H9 (cell line): ENCODE measurements at regions not wholly inside any gene's neighbourhood (a gene's known extent, or its start where the extent isn't known, plus 50 kb on each side); places are given as distances from the start of the nearest gene placed in this dataset.

Experiments
- DNase-seq: peaks from one replicate; pipeline ENCODE4 v3.0.0-alpha.2; 2017
- H2AFZ ChIP-seq: one replicate; pipeline ENCODE4 v1.6.1; 2013; ENCODE audit warnings: mild to moderate bottlenecking, low read length, control low read depth, moderate library complexity
- H2AK5ac ChIP-seq: 2 replicates; pipeline ENCODE4 v1.6.1; 2013; ENCODE audit warnings: low read length, control low read depth, mixed read lengths; ENCODE audit not compliant: insufficient read length
- H2BK120ac ChIP-seq: one replicate; pipeline ENCODE4 v1.6.1; 2013; ENCODE audit warnings: low read depth, mild to moderate bottlenecking, low read length, control low read depth, inconsistent platforms; ENCODE audit not compliant: poor library complexity, severe bottlenecking
- H2BK12ac ChIP-seq: 2 replicates; pipeline ENCODE4 v1.6.1; 2013; ENCODE audit warnings: low read length, control low read depth, mixed read lengths, low read depth; ENCODE audit not compliant: insufficient read length
- H2BK15ac ChIP-seq: 2 replicates; pipeline ENCODE4 v1.6.1; 2013; ENCODE audit warnings: low read depth, low read length, control low read depth
- H2BK20ac ChIP-seq: one replicate; pipeline ENCODE4 v1.6.1; 2013; ENCODE audit warnings: low read depth, mild to moderate bottlenecking, low read length, control low read depth, inconsistent platforms; ENCODE audit not compliant: poor library complexity, severe bottlenecking
- H2BK5ac ChIP-seq: 2 replicates; pipeline ENCODE4 v1.6.1; 2013; ENCODE audit warnings: low read length, control low read depth, mixed read lengths; ENCODE audit not compliant: insufficient read length
- H3K14ac ChIP-seq: 2 replicates; pipeline ENCODE4 v1.6.1; 2013; ENCODE audit warnings: low read length, control low read depth; ENCODE audit not compliant: insufficient read depth
- H3K18ac ChIP-seq: 2 replicates; pipeline ENCODE4 v1.6.1; 2013; ENCODE audit warnings: low read depth, mild to moderate bottlenecking, mixed read lengths, low read length, control low read depth; ENCODE audit not compliant: insufficient read length
- H3K23ac ChIP-seq: 2 replicates; pipeline ENCODE4 v1.6.1; 2013; ENCODE audit warnings: low read length, control low read depth, mixed read lengths, low read depth; ENCODE audit not compliant: insufficient read length
- H3K23me2 ChIP-seq: 2 replicates; pipeline ENCODE4 v1.6.1; 2013; ENCODE audit warnings: low read depth, mild to moderate bottlenecking, mixed read lengths, low read length, control low read depth; ENCODE audit not compliant: insufficient read length, poor library complexity, severe bottlenecking
- H3K27ac ChIP-seq: 2 replicates; pipeline ENCODE4 v1.5.1; 2013; ENCODE audit warnings: low read length, control low read depth, mixed read lengths, low read depth; ENCODE audit not compliant: insufficient read length
- H3K27me3 ChIP-seq: 2 replicates; pipeline ENCODE4 v1.6.1; 2013; ENCODE audit warnings: low read length, control low read depth, inconsistent platforms; ENCODE audit not compliant: insufficient read depth
- H3K4ac ChIP-seq: 2 replicates; pipeline ENCODE4 v1.6.1; 2013; ENCODE audit warnings: low read depth, mild to moderate bottlenecking, control low read depth, inconsistent platforms, low read length, moderate library complexity
- H3K4me1 ChIP-seq: 2 replicates; pipeline ENCODE4 v1.6.1; 2013; ENCODE audit warnings: low read length, control low read depth, inconsistent platforms; ENCODE audit not compliant: insufficient read depth
- H3K4me2 ChIP-seq: 2 replicates; pipeline ENCODE4 v1.6.1; 2013; ENCODE audit warnings: low read length, control low read depth, mixed read lengths; ENCODE audit not compliant: insufficient read length, insufficient read depth
- H3K56ac ChIP-seq: 2 replicates; pipeline ENCODE4 v1.6.1; 2013; ENCODE audit warnings: low read depth, mild to moderate bottlenecking, mixed read lengths, low read length, control low read depth; ENCODE audit not compliant: insufficient read length
- H3K79me1 ChIP-seq: 2 replicates; pipeline ENCODE4 v1.6.1; 2013; ENCODE audit warnings: low read depth, mild to moderate bottlenecking, moderate library complexity, low read length, control low read depth, inconsistent platforms; ENCODE audit not compliant: insufficient read depth, poor library complexity, severe bottlenecking
- H3K79me2 ChIP-seq: 2 replicates; pipeline ENCODE4 v1.6.1; 2013; ENCODE audit warnings: low read length, control low read depth, inconsistent platforms; ENCODE audit not compliant: insufficient read depth
- H3K9ac ChIP-seq: 2 replicates; pipeline ENCODE4 v1.6.1; 2013; ENCODE audit warnings: low read length, control low read depth, mixed read lengths; ENCODE audit not compliant: insufficient read length; ENCODE audit errors: extremely low read depth
- H3K9me3 ChIP-seq: one replicate; pipeline ENCODE4 v1.6.1; 2013; ENCODE audit warnings: low read depth, low read length, inconsistent platforms; ENCODE audit not compliant: control insufficient read depth
- H3T11ph ChIP-seq: one replicate; pipeline ENCODE4 v1.6.1; 2013; ENCODE audit warnings: mild to moderate bottlenecking, low read length, control low read depth, inconsistent platforms
- H4K20me1 ChIP-seq: one replicate; pipeline ENCODE4 v1.6.1; 2013; ENCODE audit not compliant: control insufficient read depth, insufficient read length, insufficient read depth
- H4K5ac ChIP-seq: 2 replicates; pipeline ENCODE4 v1.6.1; 2013; ENCODE audit warnings: low read depth, mild to moderate bottlenecking, mixed read lengths, low read length, control low read depth; ENCODE audit not compliant: insufficient read length
- H4K8ac ChIP-seq: replicated peaks from 2 replicates; pipeline ENCODE4 v1.6.1; 2013; ENCODE audit warnings: low read length, control low read depth, mixed read lengths, low read depth; ENCODE audit not compliant: insufficient read length
- H4K91ac ChIP-seq: 2 replicates; pipeline ENCODE4 v1.6.1; 2013; ENCODE audit warnings: low read depth, mild to moderate bottlenecking, moderate library complexity, mixed read lengths, low read length, control low read depth; ENCODE audit not compliant: insufficient read length
- H3K27ac Mint-ChIP-seq, 3 experiments: 2 replicates in 2 of 3; 3 replicates in 1 of 3; pipeline ENCODE4 v1.8.0; 2020 to 2021; ENCODE audit warnings: mixed read lengths in 3 of 3, mild to moderate bottlenecking in 1 of 3, moderate library complexity in 1 of 3
- H3K27me3 Mint-ChIP-seq: 2 replicates; pipeline ENCODE4 v1.8.0; 2021; ENCODE audit warnings: low read depth, mild to moderate bottlenecking, moderate library complexity, mixed read lengths
- H3K36me3 Mint-ChIP-seq, 3 experiments: 2 replicates in 2 of 3; 3 replicates in 1 of 3; pipeline ENCODE4 v1.8.0; 2020 to 2021; ENCODE audit warnings: low read depth in 3 of 3, mixed read lengths in 3 of 3; ENCODE audit not compliant: insufficient read depth in 1 of 3
- H3K4me1 Mint-ChIP-seq, 2 experiments: 2 replicates each; pipeline ENCODE4 v1.8.0; 2020; ENCODE audit warnings: mixed read lengths in 2 of 2
- H3K4me3 Mint-ChIP-seq, 2 experiments: 2 replicates in 1 of 2; 3 replicates in 1 of 2; pipeline ENCODE4 v1.8.0; 2020 to 2021; ENCODE audit warnings: mild to moderate bottlenecking in 2 of 2, mixed read lengths in 2 of 2, moderate library complexity in 1 of 2
- H3K9me3 Mint-ChIP-seq, 2 experiments: 2 replicates in 1 of 2; 3 replicates in 1 of 2; pipeline ENCODE4 v1.8.0; 2020; ENCODE audit warnings: mild to moderate bottlenecking in 2 of 2, mixed read lengths in 2 of 2, moderate library complexity in 1 of 2
- WGBS: extraction: QIAGEN DNeasy Blood & Tissue Kit; methylation state at CpG from one replicate; pipeline ENCODE4 v1.1.7; 2013; ENCODE audit warnings: missing lambda C conversion rate, low lambda C conversion rate, mixed read lengths; ENCODE audit not compliant: insufficient read length; ENCODE audit errors: extremely low coverage; 5-methylcytosine and 5-hydroxymethylcytosine counted together
- TF ChIP-seq, protein P1 (sequence below): fragments of 200-600 bp; sonication (generic); conservative IDR thresholded peaks from 3 replicates; pipeline ENCODE4 v1.8.0; 2021; ENCODE audit warnings: antibody characterized with exemption, mild to moderate bottlenecking

DNA sequence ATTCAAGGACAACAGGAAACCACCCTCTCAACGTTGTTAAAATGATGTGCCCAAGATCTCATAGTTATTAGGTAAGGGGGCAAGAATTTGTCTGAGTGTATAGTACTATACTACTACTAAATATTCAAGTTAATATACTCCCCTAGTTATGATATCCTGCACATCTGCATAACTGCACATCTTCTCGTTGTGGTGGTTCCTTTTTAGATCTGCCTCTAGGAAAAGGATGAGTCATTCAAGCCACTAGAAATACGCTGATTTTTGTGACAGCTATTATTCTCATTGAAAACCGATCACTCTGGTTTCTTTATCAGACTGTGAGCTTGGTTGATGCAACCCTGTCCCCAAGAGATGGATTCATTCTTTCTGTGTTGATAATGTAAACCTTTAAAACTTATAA lies 1067.0 kb upstream of the FANCL start:
- DNase-seq: no peak
- H2BK15ac ChIP-seq: no peak overlapping the region
- no peak overlapping the region for H2BK12ac ChIP-seq
- no peak overlapping the region for H3T11ph ChIP-seq
- no CpG with 5 or more reads among the region's 4 CpGs for WGBS
- H2AFZ ChIP-seq: no peak overlapping the region
- H3K79me1 ChIP-seq: no peaks in the 10 kb centered on the region
- no peaks in the 10 kb centered on the region for H3K27me3 ChIP-seq
- H4K8ac ChIP-seq: no peak overlapping the region
- H3K79me2 ChIP-seq: no peaks in the 10 kb centered on the region
- H3K4me2 ChIP-seq: no peak overlapping the region
- H3K18ac ChIP-seq: no peak overlapping the region
- TF ChIP-seq, protein P1, sequence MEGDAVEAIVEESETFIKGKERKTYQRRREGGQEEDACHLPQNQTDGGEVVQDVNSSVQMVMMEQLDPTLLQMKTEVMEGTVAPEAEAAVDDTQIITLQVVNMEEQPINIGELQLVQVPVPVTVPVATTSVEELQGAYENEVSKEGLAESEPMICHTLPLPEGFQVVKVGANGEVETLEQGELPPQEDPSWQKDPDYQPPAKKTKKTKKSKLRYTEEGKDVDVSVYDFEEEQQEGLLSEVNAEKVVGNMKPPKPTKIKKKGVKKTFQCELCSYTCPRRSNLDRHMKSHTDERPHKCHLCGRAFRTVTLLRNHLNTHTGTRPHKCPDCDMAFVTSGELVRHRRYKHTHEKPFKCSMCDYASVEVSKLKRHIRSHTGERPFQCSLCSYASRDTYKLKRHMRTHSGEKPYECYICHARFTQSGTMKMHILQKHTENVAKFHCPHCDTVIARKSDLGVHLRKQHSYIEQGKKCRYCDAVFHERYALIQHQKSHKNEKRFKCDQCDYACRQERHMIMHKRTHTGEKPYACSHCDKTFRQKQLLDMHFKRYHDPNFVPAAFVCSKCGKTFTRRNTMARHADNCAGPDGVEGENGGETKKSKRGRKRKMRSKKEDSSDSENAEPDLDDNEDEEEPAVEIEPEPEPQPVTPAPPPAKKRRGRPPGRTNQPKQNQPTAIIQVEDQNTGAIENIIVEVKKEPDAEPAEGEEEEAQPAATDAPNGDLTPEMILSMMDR: no peak
- Mint-ChIP-seq H3K4me3 (no peak overlapping the region), H3K27ac (no peak overlapping the region), H3K27me3 (no peaks in the 10 kb centered on the region), H3K9me3 (no peaks in the 10 kb centered on the region), H3K36me3 (no peaks in the 10 kb centered on the region), H3K4me1 (no peaks in the 10 kb centered on the region)
- H3K14ac ChIP-seq: no peak overlapping the region
- no peak overlapping the region for H2BK5ac ChIP-seq
- H3K23me2 ChIP-seq: no peaks in the 10 kb centered on the region
- H3K9me3 ChIP-seq: no peaks in the 10 kb centered on the region
- no peak overlapping the region for H3K56ac ChIP-seq
- no peak overlapping the region for H3K9ac ChIP-seq
- no peak overlapping the region for H4K91ac ChIP-seq
- H3K23ac ChIP-seq: no peak overlapping the region
- no peak overlapping the region for H2BK20ac ChIP-seq
- H3K4ac ChIP-seq: no peak overlapping the region
- H2AK5ac ChIP-seq: no peak overlapping the region
- no peak overlapping the region for H4K5ac ChIP-seq
- no peaks in the 10 kb centered on the region for H4K20me1 ChIP-seq
- H3K27ac ChIP-seq: no peak overlapping the region
- H3K4me1 ChIP-seq: no peaks in the 10 kb centered on the region
- H2BK120ac ChIP-seq: no peak overlapping the region
